ENCODE measurements at regions not wholly inside any gene's neighbourhood (a gene's known extent, or its start where the extent isn't known, plus 50 kb on each side); places are given as distances from the start of the nearest gene placed in this dataset.

DNA sequence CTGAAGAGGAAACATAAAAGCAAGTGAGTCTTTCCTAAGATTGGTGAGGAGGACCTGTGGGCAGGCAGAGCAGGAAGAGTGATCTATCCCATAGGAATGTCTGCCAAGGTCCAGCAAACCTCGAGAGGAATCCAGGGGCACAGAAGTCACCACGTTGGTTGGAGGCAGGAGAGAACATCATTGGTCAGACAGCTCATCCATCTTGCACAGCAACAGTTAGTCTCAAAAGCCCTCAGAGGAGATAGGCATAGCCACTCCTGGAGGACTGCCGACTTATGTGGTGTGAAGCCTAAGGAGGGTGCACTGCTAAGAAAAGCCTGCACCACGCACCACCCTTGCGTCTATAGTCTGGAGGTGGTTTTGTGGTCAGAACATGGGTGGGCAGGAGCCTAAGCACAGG, 109.1 kb downstream of the RASSF10 start:
- Mint-ChIP-seq H3K27me3 (ENCODE audit: low read depth) (peaks cover 5% of the 10 kb centered on the region), H3K27ac (peak overlapping the region; percentile 7; the same call in 1 of the 2 replicates)

DNA sequence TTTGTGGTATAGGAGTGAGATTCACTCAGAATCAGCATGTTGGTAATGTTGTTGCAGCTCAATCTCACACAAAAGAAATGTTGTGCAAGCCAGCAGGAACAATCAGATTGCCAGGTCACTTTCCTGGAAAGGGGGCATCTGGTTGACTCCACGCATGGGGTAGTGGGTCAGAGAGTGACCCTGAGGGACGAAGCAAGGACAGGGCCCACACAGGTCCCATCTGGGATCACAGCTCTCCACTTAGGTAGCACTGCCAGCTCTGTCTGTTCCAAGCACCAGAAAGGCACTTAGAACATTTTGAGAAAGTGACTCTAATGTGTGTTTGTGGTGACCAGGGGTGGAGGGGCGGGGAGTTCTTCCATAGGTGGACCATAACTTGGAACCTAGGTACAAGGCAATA, 109.5 kb downstream of the RASSF10 start:
- DNase-seq (ENCODE audit: low spot score), result no peak
- Mint-ChIP-seq H3K4me3 (no peak overlapping the region), H3K27me3 (ENCODE audit: low read depth) (peaks cover 5% of the 10 kb centered on the region), H3K9me3 (peaks cover 16% of the 10 kb centered on the region), H3K27ac (no peak overlapping the region), H3K36me3 (peaks cover 13% of the 10 kb centered on the region), H3K4me1 (peaks cover 23% of the 10 kb centered on the region)
- POLR2A ChIA-PET, result no interaction called here
- no peak for ATAC-seq
- CTCF ChIA-PET, result interaction anchor here (3.4 kb wide), 1 partner anchor 155 kb away, joined by 14 read pairs; no protein-coding TSS in a partner anchor
- TF ChIP-seq, protein P1, sequence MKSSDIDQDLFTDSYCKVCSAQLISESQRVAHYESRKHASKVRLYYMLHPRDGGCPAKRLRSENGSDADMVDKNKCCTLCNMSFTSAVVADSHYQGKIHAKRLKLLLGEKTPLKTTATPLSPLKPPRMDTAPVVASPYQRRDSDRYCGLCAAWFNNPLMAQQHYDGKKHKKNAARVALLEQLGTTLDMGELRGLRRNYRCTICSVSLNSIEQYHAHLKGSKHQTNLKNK (CRISPR knock-in tag; IDR thresholded peaks at IDR 0.05), result no peak
- TF ChIP-seq PRRX2 (CRISPR knock-in tag; IDR thresholded peaks at IDR 0.05), result no peak
- TF ChIP-seq TCF7 (CRISPR knock-in tag; IDR thresholded peaks at IDR 0.05; ENCODE audit: low read depth), result no peak
- TF ChIP-seq, protein P2, sequence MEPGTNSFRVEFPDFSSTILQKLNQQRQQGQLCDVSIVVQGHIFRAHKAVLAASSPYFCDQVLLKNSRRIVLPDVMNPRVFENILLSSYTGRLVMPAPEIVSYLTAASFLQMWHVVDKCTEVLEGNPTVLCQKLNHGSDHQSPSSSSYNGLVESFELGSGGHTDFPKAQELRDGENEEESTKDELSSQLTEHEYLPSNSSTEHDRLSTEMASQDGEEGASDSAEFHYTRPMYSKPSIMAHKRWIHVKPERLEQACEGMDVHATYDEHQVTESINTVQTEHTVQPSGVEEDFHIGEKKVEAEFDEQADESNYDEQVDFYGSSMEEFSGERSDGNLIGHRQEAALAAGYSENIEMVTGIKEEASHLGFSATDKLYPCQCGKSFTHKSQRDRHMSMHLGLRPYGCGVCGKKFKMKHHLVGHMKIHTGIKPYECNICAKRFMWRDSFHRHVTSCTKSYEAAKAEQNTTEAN (CRISPR knock-in tag; IDR thresholded peaks at IDR 0.05), result no peak
- no peak for TF ChIP-seq ZNF263 (CRISPR knock-in tag; IDR thresholded peaks at IDR 0.05; ENCODE audit: low read depth)
- TF ChIP-seq TEAD4 (CRISPR knock-in tag; IDR thresholded peaks at IDR 0.05), result no peak
- no peak for TF ChIP-seq CREB1 (CRISPR knock-in tag; IDR thresholded peaks at IDR 0.05)
- TF ChIP-seq CBFB (CRISPR knock-in tag; IDR thresholded peaks at IDR 0.05; ENCODE audit: low read depth), result no peak
- no peak for TF ChIP-seq IRF2 (CRISPR knock-in tag; IDR thresholded peaks at IDR 0.05; ENCODE audit: borderline replicate concordance, low read depth)
- TF ChIP-seq GTF2I (CRISPR knock-in tag; conservative IDR thresholded peaks at IDR 0.05), result no peak
- TF ChIP-seq EMX1 (CRISPR knock-in tag; IDR thresholded peaks at IDR 0.05), result no peak
- TF ChIP-seq, protein P3, sequence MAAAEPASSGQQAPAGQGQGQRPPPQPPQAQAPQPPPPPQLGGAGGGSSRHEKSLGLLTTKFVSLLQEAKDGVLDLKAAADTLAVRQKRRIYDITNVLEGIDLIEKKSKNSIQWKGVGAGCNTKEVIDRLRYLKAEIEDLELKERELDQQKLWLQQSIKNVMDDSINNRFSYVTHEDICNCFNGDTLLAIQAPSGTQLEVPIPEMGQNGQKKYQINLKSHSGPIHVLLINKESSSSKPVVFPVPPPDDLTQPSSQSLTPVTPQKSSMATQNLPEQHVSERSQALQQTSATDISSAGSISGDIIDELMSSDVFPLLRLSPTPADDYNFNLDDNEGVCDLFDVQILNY (CRISPR knock-in tag; IDR thresholded peaks at IDR 0.05), result no peak
- no peak for TF ChIP-seq FOXP1 (CRISPR knock-in tag; IDR thresholded peaks at IDR 0.05; ENCODE audit: borderline replicate concordance)

More for the DNA sequence above, 109.1 kb downstream of the RASSF10 start:
- POLR2A ChIA-PET, result no interaction called here
- Mint-ChIP-seq H3K36me3 (peaks cover 10% of the 10 kb centered on the region), H3K4me3 (no peak overlapping the region), H3K4me1 (peaks cover 23% of the 10 kb centered on the region), H3K9me3 (peaks cover 12% of the 10 kb centered on the region)
- CTCF ChIA-PET, result interaction anchor here (1.1 to 3.4 kb wide), 2 partner anchors 154 to 204 kb away, joined by 4 to 14 read pairs; no protein-coding TSS in a partner anchor
- TF ChIP-seq SOX15 (CRISPR knock-in tag; IDR thresholded peaks at IDR 0.05), result no peak
- TF ChIP-seq, protein P4, sequence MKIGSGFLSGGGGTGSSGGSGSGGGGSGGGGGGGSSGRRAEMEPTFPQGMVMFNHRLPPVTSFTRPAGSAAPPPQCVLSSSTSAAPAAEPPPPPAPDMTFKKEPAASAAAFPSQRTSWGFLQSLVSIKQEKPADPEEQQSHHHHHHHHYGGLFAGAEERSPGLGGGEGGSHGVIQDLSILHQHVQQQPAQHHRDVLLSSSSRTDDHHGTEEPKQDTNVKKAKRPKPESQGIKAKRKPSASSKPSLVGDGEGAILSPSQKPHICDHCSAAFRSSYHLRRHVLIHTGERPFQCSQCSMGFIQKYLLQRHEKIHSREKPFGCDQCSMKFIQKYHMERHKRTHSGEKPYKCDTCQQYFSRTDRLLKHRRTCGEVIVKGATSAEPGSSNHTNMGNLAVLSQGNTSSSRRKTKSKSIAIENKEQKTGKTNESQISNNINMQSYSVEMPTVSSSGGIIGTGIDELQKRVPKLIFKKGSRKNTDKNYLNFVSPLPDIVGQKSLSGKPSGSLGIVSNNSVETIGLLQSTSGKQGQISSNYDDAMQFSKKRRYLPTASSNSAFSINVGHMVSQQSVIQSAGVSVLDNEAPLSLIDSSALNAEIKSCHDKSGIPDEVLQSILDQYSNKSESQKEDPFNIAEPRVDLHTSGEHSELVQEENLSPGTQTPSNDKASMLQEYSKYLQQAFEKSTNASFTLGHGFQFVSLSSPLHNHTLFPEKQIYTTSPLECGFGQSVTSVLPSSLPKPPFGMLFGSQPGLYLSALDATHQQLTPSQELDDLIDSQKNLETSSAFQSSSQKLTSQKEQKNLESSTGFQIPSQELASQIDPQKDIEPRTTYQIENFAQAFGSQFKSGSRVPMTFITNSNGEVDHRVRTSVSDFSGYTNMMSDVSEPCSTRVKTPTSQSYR (CRISPR knock-in tag; IDR thresholded peaks at IDR 0.05), result no peak
- no peak for TF ChIP-seq ELF4 (CRISPR knock-in tag; IDR thresholded peaks at IDR 0.05; ENCODE audit: low read depth)
- TF ChIP-seq, protein P5, sequence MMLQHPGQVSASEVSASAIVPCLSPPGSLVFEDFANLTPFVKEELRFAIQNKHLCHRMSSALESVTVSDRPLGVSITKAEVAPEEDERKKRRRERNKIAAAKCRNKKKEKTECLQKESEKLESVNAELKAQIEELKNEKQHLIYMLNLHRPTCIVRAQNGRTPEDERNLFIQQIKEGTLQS (CRISPR knock-in tag; conservative IDR thresholded peaks at IDR 0.05), result no peak
- TF ChIP-seq NFATC4 (CRISPR knock-in tag; IDR thresholded peaks at IDR 0.05), result no peak
- TF ChIP-seq, protein P2 (CRISPR knock-in tag; IDR thresholded peaks at IDR 0.05), result no peak
- TF ChIP-seq GTF2I (CRISPR knock-in tag; conservative IDR thresholded peaks at IDR 0.05), result no peak
- TF ChIP-seq SMAD4 (CRISPR knock-in tag; IDR thresholded peaks at IDR 0.05), result no peak
- TF ChIP-seq, protein P6, sequence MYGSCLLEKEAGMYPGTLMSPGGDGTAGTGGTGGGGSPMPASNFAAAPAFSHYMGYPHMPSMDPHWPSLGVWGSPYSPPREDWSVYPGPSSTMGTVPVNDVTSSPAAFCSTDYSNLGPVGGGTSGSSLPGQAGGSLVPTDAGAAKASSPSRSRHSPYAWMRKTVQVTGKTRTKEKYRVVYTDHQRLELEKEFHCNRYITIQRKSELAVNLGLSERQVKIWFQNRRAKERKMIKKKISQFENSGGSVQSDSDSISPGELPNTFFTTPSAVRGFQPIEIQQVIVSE (CRISPR knock-in tag; IDR thresholded peaks at IDR 0.05; ENCODE audit: borderline replicate concordance), result no peak
- no peak for TF ChIP-seq JAZF1 (CRISPR knock-in tag; IDR thresholded peaks at IDR 0.05)
- no peak for TF ChIP-seq ZNF423 (CRISPR knock-in tag; IDR thresholded peaks at IDR 0.05)
- TF ChIP-seq FOXK1 (CRISPR knock-in tag; IDR thresholded peaks at IDR 0.05), result no peak
- no peak for TF ChIP-seq MYBL2 (CRISPR knock-in tag; IDR thresholded peaks at IDR 0.05)
- TF ChIP-seq, protein P7, sequence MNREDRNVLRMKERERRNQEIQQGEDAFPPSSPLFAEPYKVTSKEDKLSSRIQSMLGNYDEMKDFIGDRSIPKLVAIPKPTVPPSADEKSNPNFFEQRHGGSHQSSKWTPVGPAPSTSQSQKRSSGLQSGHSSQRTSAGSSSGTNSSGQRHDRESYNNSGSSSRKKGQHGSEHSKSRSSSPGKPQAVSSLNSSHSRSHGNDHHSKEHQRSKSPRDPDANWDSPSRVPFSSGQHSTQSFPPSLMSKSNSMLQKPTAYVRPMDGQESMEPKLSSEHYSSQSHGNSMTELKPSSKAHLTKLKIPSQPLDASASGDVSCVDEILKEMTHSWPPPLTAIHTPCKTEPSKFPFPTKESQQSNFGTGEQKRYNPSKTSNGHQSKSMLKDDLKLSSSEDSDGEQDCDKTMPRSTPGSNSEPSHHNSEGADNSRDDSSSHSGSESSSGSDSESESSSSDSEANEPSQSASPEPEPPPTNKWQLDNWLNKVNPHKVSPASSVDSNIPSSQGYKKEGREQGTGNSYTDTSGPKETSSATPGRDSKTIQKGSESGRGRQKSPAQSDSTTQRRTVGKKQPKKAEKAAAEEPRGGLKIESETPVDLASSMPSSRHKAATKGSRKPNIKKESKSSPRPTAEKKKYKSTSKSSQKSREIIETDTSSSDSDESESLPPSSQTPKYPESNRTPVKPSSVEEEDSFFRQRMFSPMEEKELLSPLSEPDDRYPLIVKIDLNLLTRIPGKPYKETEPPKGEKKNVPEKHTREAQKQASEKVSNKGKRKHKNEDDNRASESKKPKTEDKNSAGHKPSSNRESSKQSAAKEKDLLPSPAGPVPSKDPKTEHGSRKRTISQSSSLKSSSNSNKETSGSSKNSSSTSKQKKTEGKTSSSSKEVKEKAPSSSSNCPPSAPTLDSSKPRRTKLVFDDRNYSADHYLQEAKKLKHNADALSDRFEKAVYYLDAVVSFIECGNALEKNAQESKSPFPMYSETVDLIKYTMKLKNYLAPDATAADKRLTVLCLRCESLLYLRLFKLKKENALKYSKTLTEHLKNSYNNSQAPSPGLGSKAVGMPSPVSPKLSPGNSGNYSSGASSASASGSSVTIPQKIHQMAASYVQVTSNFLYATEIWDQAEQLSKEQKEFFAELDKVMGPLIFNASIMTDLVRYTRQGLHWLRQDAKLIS (CRISPR knock-in tag; IDR thresholded peaks at IDR 0.05; ENCODE audit: borderline replicate concordance), result no peak
- no peak for TF ChIP-seq ATF1 (CRISPR knock-in tag; IDR thresholded peaks at IDR 0.05)
- DNase-seq (ENCODE audit: low spot score) (no peak), ATAC-seq (no peak)
